Mesendoderm (in vitro differentiated cells): ENCODE measurements at regions not wholly inside any gene's neighbourhood (a gene's known extent, or its start where the extent isn't known, plus 50 kb on each side); places are given as distances from the start of the nearest gene placed in this dataset.

Source experiments
- DNase-seq: peaks from one replicate; pipeline ENCODE4 v3.0.0; 2013
- H2AK5ac ChIP-seq: 2 replicates; pipeline ENCODE4 v1.6.1; 2013; ENCODE audit warnings: low read length, inconsistent platforms
- H2BK120ac ChIP-seq: 2 replicates; pipeline ENCODE4 v1.6.1; 2013; ENCODE audit warnings: low read depth, mild to moderate bottlenecking, low read length, moderate library complexity, mixed read lengths
- H2BK15ac ChIP-seq: replicated peaks from 2 replicates; pipeline ENCODE4 v1.6.1; 2013; ENCODE audit warnings: low read depth, mild to moderate bottlenecking, moderate library complexity
- H2BK5ac ChIP-seq: 2 replicates; pipeline ENCODE4 v1.6.1; 2013; ENCODE audit warnings: low read length, inconsistent platforms
- H3K18ac ChIP-seq: 2 replicates; pipeline ENCODE4 v1.6.1; 2013; ENCODE audit warnings: mild to moderate bottlenecking, low read length, mixed read lengths
- H3K23ac ChIP-seq: one replicate; pipeline ENCODE4 v1.6.1; 2013; ENCODE audit warnings: low read length
- H3K27ac ChIP-seq: 2 replicates; pipeline ENCODE4 v1.5.1; 2013; ENCODE audit warnings: low read depth, mild to moderate bottlenecking, inconsistent platforms, low read length, moderate library complexity
- H3K27me3 ChIP-seq: 2 replicates; pipeline ENCODE4 v1.6.1; 2013; ENCODE audit warnings: low read length, control low read depth, mild to moderate bottlenecking, inconsistent platforms; ENCODE audit not compliant: insufficient read depth, poor library complexity
- H3K36me3 ChIP-seq: 2 replicates; pipeline ENCODE4 v1.6.1; 2013; ENCODE audit warnings: low read length, inconsistent platforms; ENCODE audit not compliant: control insufficient read depth, insufficient read depth
- H3K4ac ChIP-seq: one replicate; pipeline ENCODE4 v1.6.1; 2013; ENCODE audit warnings: low read depth, mild to moderate bottlenecking, low read length, moderate library complexity
- H3K4me1 ChIP-seq: 2 replicates; pipeline ENCODE4 v1.6.1; 2013; ENCODE audit warnings: low read depth, low read length, inconsistent platforms; ENCODE audit not compliant: control insufficient read depth
- H3K4me2 ChIP-seq: 2 replicates; pipeline ENCODE4 v1.6.1; 2013; ENCODE audit warnings: low read length
- H3K4me3 ChIP-seq: 2 replicates; pipeline ENCODE4 v1.5.1; 2013; ENCODE audit warnings: mild to moderate bottlenecking, low read length
- H3K56ac ChIP-seq: one replicate; pipeline ENCODE4 v1.6.1; 2013; ENCODE audit warnings: low read length
- H3K79me1 ChIP-seq: 2 replicates; pipeline ENCODE4 v1.6.1; 2013; ENCODE audit warnings: low read length, inconsistent platforms
- H3K79me2 ChIP-seq: 2 replicates; pipeline ENCODE4 v1.6.1; 2013; ENCODE audit warnings: mild to moderate bottlenecking, low read length; ENCODE audit not compliant: control insufficient read depth, insufficient read depth
- H3K9ac ChIP-seq: 2 replicates; pipeline ENCODE4 v1.6.1; 2013; ENCODE audit warnings: low read length, inconsistent platforms
- H4K5ac ChIP-seq: one replicate; pipeline ENCODE4 v1.6.1; 2013; ENCODE audit warnings: low read length
- H4K8ac ChIP-seq: one replicate; pipeline ENCODE4 v1.6.1; 2013; ENCODE audit warnings: low read depth, mild to moderate bottlenecking, control low read depth, low read length, moderate library complexity
- WGBS: extraction: QIAGEN DNeasy Blood & Tissue Kit; methylation state at CpG from one replicate; pipeline ENCODE4 v1.1.7; 2013; ENCODE audit warnings: low lambda C conversion rate, missing lambda C conversion rate; ENCODE audit not compliant: insufficient coverage; ENCODE audit errors: extremely low coverage; 5-methylcytosine and 5-hydroxymethylcytosine counted together

- no peak overlapping the region for H2BK5ac ChIP-seq
- H2BK120ac ChIP-seq: no peak overlapping the region
- H4K8ac ChIP-seq: no peak overlapping the region
- no peak overlapping the region for H2BK15ac ChIP-seq
- no peaks in the 10 kb centered on the region for H3K36me3 ChIP-seq
- H3K4ac ChIP-seq: no peak overlapping the region
- no peaks in the 10 kb centered on the region for H3K79me2 ChIP-seq
- no peak overlapping the region for H3K23ac ChIP-seq
- no peak overlapping the region for H4K5ac ChIP-seq
- no CpG with 5 or more reads among the region's 7 CpGs for WGBS
- no peak overlapping the region for H2AK5ac ChIP-seq
- no peak overlapping the region for H3K56ac ChIP-seq
- H3K4me1 ChIP-seq: no peaks in the 10 kb centered on the region
- no peaks in the 10 kb centered on the region for H3K27me3 ChIP-seq
- H3K79me1 ChIP-seq: no peaks in the 10 kb centered on the region
- DNase-seq: no peak
- no peak overlapping the region for H3K18ac ChIP-seq
- no peak overlapping the region for H3K4me3 ChIP-seq
- H3K9ac ChIP-seq: no peak overlapping the region
- no peak overlapping the region for H3K27ac ChIP-seq
- no peak overlapping the region for H3K4me2 ChIP-seq
These were observed 268.6 kb downstream of the HAPSTR1 start for GRCh38 chr16:9360075-9360474.

- no peak overlapping the region for H3K4me2 ChIP-seq
- no peaks in the 10 kb centered on the region for H3K79me2 ChIP-seq
- no peak overlapping the region for H2BK120ac ChIP-seq
- no peak overlapping the region for H2BK15ac ChIP-seq
- H4K8ac ChIP-seq: no peak overlapping the region
- no peak overlapping the region for H2BK5ac ChIP-seq
- H3K36me3 ChIP-seq: no peaks in the 10 kb centered on the region
- H3K27ac ChIP-seq: no peak overlapping the region
- no peak overlapping the region for H3K4me3 ChIP-seq
- no peak overlapping the region for H4K5ac ChIP-seq
- no peaks in the 10 kb centered on the region for H3K79me1 ChIP-seq
- H3K4me1 ChIP-seq: no peaks in the 10 kb centered on the region
- no peaks in the 10 kb centered on the region for H3K27me3 ChIP-seq
- no peak overlapping the region for H3K18ac ChIP-seq
- no CpG with 5 or more reads among the region's 8 CpGs for WGBS
- no peak overlapping the region for H3K9ac ChIP-seq
- H2AK5ac ChIP-seq: no peak overlapping the region
- peak; percentile 37 for DNase-seq
- H3K4ac ChIP-seq: no peak overlapping the region
- no peak overlapping the region for H3K56ac ChIP-seq
- no peak overlapping the region for H3K23ac ChIP-seq
These were observed 270.6 kb downstream of the HAPSTR1 start for GRCh38 chr16:9362050-9362449.

DNA sequence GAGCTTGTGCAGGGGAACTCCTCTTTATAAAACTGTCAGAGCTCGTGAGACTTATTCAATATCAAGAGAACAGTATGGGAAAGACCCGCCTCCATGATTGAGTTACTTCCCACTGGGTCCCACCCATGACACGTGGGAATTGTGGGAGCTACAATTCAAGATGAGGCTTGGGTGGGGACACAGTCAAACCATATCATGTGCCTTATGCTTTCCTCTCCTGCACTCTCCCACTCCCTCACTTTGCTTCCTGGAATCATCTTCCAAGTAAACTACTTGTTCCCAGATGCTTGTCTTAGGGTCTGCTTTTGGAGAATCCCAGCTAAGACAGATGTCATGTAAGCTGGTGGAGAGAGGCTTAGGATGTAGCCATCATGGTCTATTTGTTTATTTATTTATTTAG lies 271.2 kb downstream of the HAPSTR1 start:
- Histone ChIP-seq H3K4ac (no peak overlapping the region), H3K4me3 (no peak overlapping the region), H3K36me3 (no peaks in the 10 kb centered on the region), H3K4me1 (no peaks in the 10 kb centered on the region), H3K79me2 (no peaks in the 10 kb centered on the region), H2BK15ac (no peak overlapping the region), H2AK5ac (no peak overlapping the region), H2BK5ac (no peak overlapping the region), H3K4me2 (no peak overlapping the region), H2BK120ac (no peak overlapping the region), H3K79me1 (no peaks in the 10 kb centered on the region), H3K23ac (no peak overlapping the region), H3K56ac (no peak overlapping the region), H4K8ac (no peak overlapping the region), H3K27me3 (no peaks in the 10 kb centered on the region), H4K5ac (no peak overlapping the region), H3K9ac (no peak overlapping the region), H3K18ac (no peak overlapping the region), H3K27ac (no peak overlapping the region)
- no peak for DNase-seq
- WGBS: no CpG with 5 or more reads among the region's 3 CpGs

DNA sequence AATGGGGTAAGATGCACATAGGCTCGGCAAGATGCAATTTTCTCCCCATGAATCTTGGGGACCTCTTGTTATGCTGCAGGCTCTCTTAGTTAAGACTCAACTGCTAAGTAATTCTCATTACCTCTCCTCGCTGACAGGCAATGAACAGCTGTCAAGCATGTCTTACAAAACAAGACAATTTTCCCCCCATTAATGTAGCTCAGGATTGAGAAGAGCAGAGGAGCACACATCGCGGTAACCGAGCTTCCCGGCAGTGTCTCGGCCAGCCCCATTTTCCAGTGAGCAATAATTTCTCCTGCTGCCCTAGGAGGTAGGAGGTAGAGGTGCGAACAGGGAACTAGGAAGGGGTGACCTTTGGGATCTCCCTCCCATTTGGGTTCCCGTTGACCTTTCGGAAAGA lies 272.1 kb downstream of the HAPSTR1 start:
- DNase-seq: no peak

GRCh38 chr16:9364721-9365369 lies 273.4 kb downstream of the HAPSTR1 start:
- Histone ChIP-seq H3K4ac (no peak overlapping the region), H3K56ac (no peak overlapping the region), H2BK15ac (no peak overlapping the region), H3K4me1 (peaks cover 3% of the 10 kb centered on the region), H3K9ac (no peak overlapping the region), H3K23ac (no peak overlapping the region), H3K27ac (no peak overlapping the region), H3K18ac (no peak overlapping the region), H3K4me2 (no peak overlapping the region), H3K36me3 (no peaks in the 10 kb centered on the region), H3K79me2 (no peaks in the 10 kb centered on the region), H4K5ac (no peak overlapping the region), H2BK120ac (no peak overlapping the region), H2AK5ac (no peak overlapping the region), H2BK5ac (no peak overlapping the region), H3K4me3 (no peak overlapping the region), H3K27me3 (no peaks in the 10 kb centered on the region), H4K8ac (no peak overlapping the region), H3K79me1 (no peaks in the 10 kb centered on the region)
- WGBS: no CpG with 5 or more reads among the region's 2 CpGs
- no peak for DNase-seq

More for the DNA sequence above, 272.1 kb downstream of the HAPSTR1 start:
- no peak overlapping the region for H3K18ac ChIP-seq
- no peak overlapping the region for H3K9ac ChIP-seq
- no peak overlapping the region for H3K4ac ChIP-seq
- H2BK5ac ChIP-seq: no peak overlapping the region
- H3K56ac ChIP-seq: no peak overlapping the region
- no peak overlapping the region for H3K4me3 ChIP-seq
- H2BK15ac ChIP-seq: no peak overlapping the region
- no CpG with 5 or more reads among the region's 10 CpGs for WGBS
- H3K23ac ChIP-seq: no peak overlapping the region
- no peaks in the 10 kb centered on the region for H3K27me3 ChIP-seq
- H3K79me2 ChIP-seq: no peaks in the 10 kb centered on the region
- H2BK120ac ChIP-seq: no peak overlapping the region
- no peak overlapping the region for H2AK5ac ChIP-seq
- no peak overlapping the region for H3K4me2 ChIP-seq
- H3K36me3 ChIP-seq: no peaks in the 10 kb centered on the region
- H3K79me1 ChIP-seq: no peaks in the 10 kb centered on the region
- no peak overlapping the region for H3K27ac ChIP-seq
- no peak overlapping the region for H4K5ac ChIP-seq
- H3K4me1 ChIP-seq: no peaks in the 10 kb centered on the region
- no peak overlapping the region for H4K8ac ChIP-seq

DNA sequence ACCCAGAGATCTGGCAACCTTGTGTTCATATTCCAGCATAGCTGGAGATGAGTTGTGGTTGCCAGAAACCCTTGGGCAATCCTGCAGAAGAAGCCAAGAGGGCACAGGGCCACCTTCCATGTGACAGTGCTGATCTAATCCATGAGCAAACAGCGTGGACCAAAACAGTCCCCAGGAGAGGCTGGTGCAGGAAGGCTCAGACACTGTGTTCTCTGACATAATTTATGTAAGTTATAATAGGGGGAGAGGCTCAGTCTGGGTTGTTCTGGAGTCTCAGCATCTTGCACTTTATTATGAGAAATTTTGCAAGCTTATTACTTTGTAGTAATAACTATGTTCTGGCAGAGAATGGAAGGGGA lies 273.9 kb downstream of the HAPSTR1 start:
- DNase-seq: no peak
- Histone ChIP-seq H3K4me1 (peaks cover 3% of the 10 kb centered on the region), H2BK120ac (no peak overlapping the region), H4K8ac (no peak overlapping the region), H3K79me1 (no peaks in the 10 kb centered on the region), H4K5ac (no peak overlapping the region), H3K23ac (no peak overlapping the region), H3K27ac (no peak overlapping the region), H2AK5ac (no peak overlapping the region), H3K4me3 (no peak overlapping the region), H3K36me3 (no peaks in the 10 kb centered on the region), H3K27me3 (no peaks in the 10 kb centered on the region), H3K79me2 (no peaks in the 10 kb centered on the region), H2BK5ac (no peak overlapping the region), H2BK15ac (no peak overlapping the region), H3K9ac (no peak overlapping the region), H3K4ac (no peak overlapping the region), H3K56ac (no peak overlapping the region), H3K18ac (no peak overlapping the region), H3K4me2 (no peak overlapping the region)
- WGBS: no CpG with 5 or more reads among the region's 1 CpG
